ENCODE measurements at regions not wholly inside any gene's neighbourhood (a gene's known extent, or its start where the extent isn't known, plus 50 kb on each side); places are given as distances from the start of the nearest gene placed in this dataset.
A peak's percentile ranks its signal among the peaks of the same experiment; 100 is the strongest.

- Histone ChIP-seq H3K4me3 (no peak overlapping the region), H3K9me3 (no peaks in the 10 kb centered on the region), H3K4me1 (no peaks in the 10 kb centered on the region), H3K27me3 (no peaks in the 10 kb centered on the region), H3K36me3 (no peaks in the 10 kb centered on the region), H3K27ac (no peak overlapping the region)
- intact Hi-C loops (cut with DNase I), result no loop called here
- peak; percentile 30 for ATAC-seq
- DNase-seq, result peak in 2 of 4 donors; percentile 32 to 56
- no peak for TF ChIP-seq CTCF (IDR thresholded peaks at IDR 0.05)
Measured at GRCh38 chr15:95972041-95972553, 358.4 kb upstream of the NR2F2 start.

GRCh38 chr15:95972812-95973211 is 357.7 kb upstream of the NR2F2 start:
- H3K36me3 ChIP-seq, result no peaks in the 10 kb centered on the region
- intact Hi-C loops (cut with DNase I), result no loop called here
- ATAC-seq (no peak), DNase-seq (no peak)
- TF ChIP-seq CTCF (IDR thresholded peaks at IDR 0.05), result no peak
- no peaks in the 10 kb centered on the region for H3K9me3 ChIP-seq
- no peak overlapping the region for H3K27ac ChIP-seq
- H3K27me3 ChIP-seq, result no peaks in the 10 kb centered on the region
- H3K4me1 ChIP-seq, result no peaks in the 10 kb centered on the region
- H3K4me3 ChIP-seq, result no peak overlapping the region

GRCh38 chr15:95973566-95974256 is 356.8 kb upstream of the NR2F2 start:
- Histone ChIP-seq H3K27me3 (no peaks in the 10 kb centered on the region), H3K9me3 (no peaks in the 10 kb centered on the region), H3K36me3 (no peaks in the 10 kb centered on the region), H3K4me3 (no peak overlapping the region), H3K4me1 (no peaks in the 10 kb centered on the region), H3K27ac (no peak overlapping the region)
- ATAC-seq, result no peak
- no peak for DNase-seq
- intact Hi-C loops (cut with DNase I), result no loop called here
- TF ChIP-seq CTCF (IDR thresholded peaks at IDR 0.05), result no peak

- no peak for DNase-seq
- H3K27ac ChIP-seq, result no peak overlapping the region
- H3K4me1 ChIP-seq, result no peaks in the 10 kb centered on the region
- no peak for ATAC-seq
- TF ChIP-seq CTCF (IDR thresholded peaks at IDR 0.05), result no peak
- no peaks in the 10 kb centered on the region for H3K27me3 ChIP-seq
- intact Hi-C loops (cut with DNase I), result no loop called here
- no peaks in the 10 kb centered on the region for H3K9me3 ChIP-seq
- H3K36me3 ChIP-seq, result no peaks in the 10 kb centered on the region
- H3K4me3 ChIP-seq, result no peak overlapping the region
Measured at GRCh38 chr15:95975212-95975611, 355.3 kb upstream of the NR2F2 start.

GRCh38 chr15:95979286-95979685 is 351.2 kb upstream of the NR2F2 start:
- Histone ChIP-seq H3K36me3 (no peaks in the 10 kb centered on the region), H3K4me1 (no peaks in the 10 kb centered on the region), H3K4me3 (no peak overlapping the region), H3K27ac (no peak overlapping the region), H3K9me3 (no peaks in the 10 kb centered on the region), H3K27me3 (no peaks in the 10 kb centered on the region)
- TF ChIP-seq CTCF (IDR thresholded peaks at IDR 0.05), result no peak
- intact Hi-C loops (cut with DNase I), result no loop called here
- DNase-seq (no peak), ATAC-seq (no peak)
